ENCODE measurements at regions not wholly inside any gene's neighbourhood (a gene's known extent, or its start where the extent isn't known, plus 50 kb on each side); places are given as distances from the start of the nearest gene placed in this dataset.

GRCh38 chr10:63716016-63716580, 194.9 kb downstream of the REEP3 start:
- H3K27me3 ChIP-seq (ENCODE audit: control insufficient read depth in 1 of 2, insufficient read depth in 2 of 2, low read length in 2 of 2) = peaks cover 0 to 4% of the 10 kb centered on the region in 2 experiments; a peak in 2 of 5 replicates
- H3K9ac ChIP-seq (ENCODE audit: insufficient read depth, low read depth, low read length) = no peak overlapping the region
- FAIRE-seq (no peak), DNase-seq (ENCODE audit: low spot score) (no peak), ATAC-seq (no peak)
- ChIA-PET POLR2A (no interaction called here), CTCF (ENCODE audit: low intra/inter-chr PET ratio, low total read pairs) (no interaction called here)
- no peaks in the 10 kb centered on the region for H3K9me3 ChIP-seq (ENCODE audit: low read length)
- intact Hi-C loops (cut with micrococcal nuclease; ENCODE audit: unreplicated experiment) (no loop called here), in situ Hi-C loops (cut with HindIII; ENCODE audit: extremely low pct_ligation_motif_present, low pct_unique_long_range_greater_than_20kb) (loop anchor here (10.0 kb wide), 2 partner anchors 81 to 551 kb away; no protein-coding TSS in a partner anchor)
- no peak overlapping the region for H3K27ac ChIP-seq (ENCODE audit: extremely low read length, insufficient read depth, low read length)
- H3K4me2 ChIP-seq (ENCODE audit: low read depth, low read length) = no peak overlapping the region
- no TSS peak for BruUV-seq (replicated peaks)
- peaks cover 45% of the 10 kb centered on the region for H3K4me1 ChIP-seq (ENCODE audit: insufficient read depth, low read length)
- H3K36me3 ChIP-seq (replicated peaks in 1 of 2; ENCODE audit: control insufficient read depth in 1 of 2, insufficient read depth in 2 of 2, low read length in 2 of 2) = no peaks in the 10 kb centered on the region
- 43% methylated on average over 4 of the region's 4 CpGs for whole genome bisulfite sequencing (ENCODE audit: low lambda C conversion rate)
- H3K4me3 ChIP-seq (replicated peaks in 1 of 3; ENCODE audit: insufficient read depth in 1 of 3, low read depth in 2 of 3, low read length in 3 of 3) = no peak overlapping the region
- no peak overlapping the region for H2AFZ ChIP-seq (ENCODE audit: low read length)
- no peaks in the 10 kb centered on the region for H4K20me1 ChIP-seq (ENCODE audit: insufficient read depth, low read length)
- H3K79me2 ChIP-seq (ENCODE audit: insufficient read depth, low read length) = no peaks in the 10 kb centered on the region
- TF ChIP-seq PAXIP1 (CRISPR knock-in tag; conservative IDR thresholded peaks at IDR 0.05) (no peak), U2AF2 (IDR thresholded peaks at IDR 0.05; ENCODE audit: low read depth, low read length) (no peak), ZSCAN20 (CRISPR knock-in tag; IDR thresholded peaks at IDR 0.05; ENCODE audit: borderline replicate concordance) (no peak), TEAD2 (CRISPR knock-in tag; IDR thresholded peaks at IDR 0.05) (no peak), SOX5 (CRISPR knock-in tag; IDR thresholded peaks at IDR 0.05; ENCODE audit: borderline replicate concordance) (no peak), ETV5 (CRISPR knock-in tag; IDR thresholded peaks at IDR 0.05; ENCODE audit: borderline replicate concordance) (no peak), SMAD1 (CRISPR knock-in tag; IDR thresholded peaks at IDR 0.05; ENCODE audit: borderline replicate concordance, low read depth) (no peak), ADNP (CRISPR knock-in tag; IDR thresholded peaks at IDR 0.05) (no peak), SRSF9 (IDR thresholded peaks at IDR 0.05; ENCODE audit: borderline replicate concordance, insufficient read depth, low read depth, low read length, poor library complexity, severe bottlenecking) (no peak), ZNF672 (CRISPR knock-in tag; IDR thresholded peaks at IDR 0.05) (no peak), ZNF430 (CRISPR knock-in tag; IDR thresholded peaks at IDR 0.05) (no peak), RFX5 (IDR thresholded peaks at IDR 0.05; ENCODE audit: low read depth, low read length) (no peak), BRD4 (CRISPR knock-in tag; IDR thresholded peaks at IDR 0.05) (no peak), RERE (CRISPR knock-in tag; IDR thresholded peaks at IDR 0.05; ENCODE audit: low read depth) (no peak), ZGPAT (CRISPR knock-in tag; IDR thresholded peaks at IDR 0.05) (no peak)

Data from HepG2 (cell line).